Esophagus (tissue), 2 donors: ENCODE measurements at regions not wholly inside any gene's neighbourhood (a gene's known extent, or its start where the extent isn't known, plus 50 kb on each side); places are given as distances from the start of the nearest gene placed in this dataset.

Experiments
- H3K27ac ChIP-seq, 2 donors: one replicate each; pipeline ENCODE4 v1.5.1; 2013; ENCODE audit warnings: low read depth in 2 of 2, mild to moderate bottlenecking in 2 of 2, inconsistent platforms in 1 of 2, low read length in 1 of 2, moderate library complexity in 1 of 2
- H3K27me3 ChIP-seq, 2 donors: one replicate each; pipeline ENCODE4 v1.6.1; 2013; ENCODE audit warnings: low read length in 2 of 2, control low read depth in 1 of 2, mild to moderate bottlenecking in 1 of 2; ENCODE audit not compliant: insufficient read depth in 2 of 2, control insufficient read depth in 1 of 2
- H3K36me3 ChIP-seq, 2 donors: one replicate each; pipeline ENCODE4 v1.6.1; 2013; ENCODE audit warnings: low read length in 1 of 2; ENCODE audit not compliant: control insufficient read depth in 2 of 2, insufficient read depth in 2 of 2
- H3K4me1 ChIP-seq, 2 donors: one replicate each; pipeline ENCODE4 v1.6.1; 2013; ENCODE audit warnings: low read length in 1 of 2; ENCODE audit not compliant: control insufficient read depth in 2 of 2, insufficient read depth in 2 of 2
- H3K4me3 ChIP-seq, 2 donors: one replicate each; pipeline ENCODE4 v1.5.1; 2013; ENCODE audit warnings: low read length in 2 of 2, mild to moderate bottlenecking in 2 of 2, low read depth in 1 of 2, moderate library complexity in 1 of 2
- H3K9me3 ChIP-seq, 2 donors: one replicate each; pipeline ENCODE4 v1.6.1; 2013; ENCODE audit warnings: mild to moderate bottlenecking in 2 of 2, low read depth in 1 of 2, low read length in 1 of 2, moderate library complexity in 1 of 2; ENCODE audit not compliant: control insufficient read depth in 2 of 2, insufficient read depth in 1 of 2
- WGBS, 2 donors: extraction: QIAGEN DNeasy Blood & Tissue Kit; methylation state at CpG; one replicate each; pipeline ENCODE4 v1.1.7; 2013; 5-methylcytosine and 5-hydroxymethylcytosine counted together
- donor health status: healthy with polysubstance abuse.
- donor health status: Bipolar disorder and iron deficiency.

DNA sequence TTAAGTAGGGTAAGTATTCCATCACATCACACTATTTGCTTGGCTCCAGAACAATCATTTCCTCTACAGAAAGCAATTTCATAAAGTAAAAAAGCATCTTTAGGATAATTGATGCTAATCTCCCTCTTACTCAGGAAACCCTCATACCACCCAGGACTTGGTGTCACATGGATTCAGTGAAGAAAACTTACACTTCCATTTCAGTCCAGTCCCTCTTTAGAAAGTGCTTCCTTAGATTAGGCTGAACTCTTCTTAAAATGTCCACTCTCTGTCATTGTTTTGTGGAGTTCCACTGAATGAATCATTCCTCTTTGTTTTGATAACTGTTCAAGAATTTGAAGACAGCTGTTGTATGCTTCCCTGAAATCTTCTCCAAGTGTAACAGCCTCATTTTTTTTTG lies 144.0 kb upstream of the ZNF462 start:
- H3K4me3 ChIP-seq, result no peak overlapping the region
- no peaks in the 10 kb centered on the region for H3K27me3 ChIP-seq
- H3K36me3 ChIP-seq, result no peaks in the 10 kb centered on the region
- no peaks in the 10 kb centered on the region for H3K9me3 ChIP-seq
- no peak overlapping the region for H3K27ac ChIP-seq
- H3K4me1 ChIP-seq, result no peaks in the 10 kb centered on the region

DNA sequence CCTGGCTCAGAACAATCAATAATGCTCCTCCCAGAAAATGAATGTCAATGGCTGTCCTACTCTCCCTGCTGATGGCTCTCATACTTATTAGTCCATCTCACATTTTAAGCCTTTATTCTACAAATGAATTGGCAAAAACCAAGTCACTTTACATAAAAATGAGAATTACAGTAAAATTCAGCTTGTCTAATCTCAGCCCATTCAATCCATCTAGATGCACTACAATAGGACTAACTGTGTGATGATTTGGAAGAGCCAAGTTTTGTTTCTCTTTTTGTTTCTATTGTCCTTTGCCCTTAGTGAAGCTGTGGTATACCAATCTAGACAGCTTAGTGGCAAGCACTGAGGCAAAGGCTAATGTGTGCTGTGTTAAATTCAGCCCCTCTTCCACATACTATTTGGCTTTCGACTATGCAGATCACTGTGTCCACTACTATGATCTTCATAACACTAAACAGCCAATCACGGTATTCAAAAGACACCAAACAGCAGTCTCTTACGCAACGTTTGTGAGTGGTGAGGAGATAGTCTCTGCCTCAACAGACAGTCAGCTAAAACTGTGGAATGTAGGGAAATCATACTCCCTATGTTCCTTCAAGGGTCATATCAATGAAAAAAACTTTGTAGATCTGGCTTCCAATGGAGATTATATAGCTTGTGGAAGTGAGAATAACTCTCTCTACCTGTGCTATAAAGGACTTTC lies 140.8 kb upstream of the ZNF462 start:
- no peaks in the 10 kb centered on the region for H3K4me1 ChIP-seq
- no peaks in the 10 kb centered on the region for H3K9me3 ChIP-seq
- H3K27me3 ChIP-seq, result no peaks in the 10 kb centered on the region
- no peaks in the 10 kb centered on the region for H3K36me3 ChIP-seq
- 87 to 90% methylated on average over 4 of the region's 4 CpGs for WGBS, 2 donors
- H3K4me3 ChIP-seq, result no peak overlapping the region
- no peak overlapping the region for H3K27ac ChIP-seq

DNA sequence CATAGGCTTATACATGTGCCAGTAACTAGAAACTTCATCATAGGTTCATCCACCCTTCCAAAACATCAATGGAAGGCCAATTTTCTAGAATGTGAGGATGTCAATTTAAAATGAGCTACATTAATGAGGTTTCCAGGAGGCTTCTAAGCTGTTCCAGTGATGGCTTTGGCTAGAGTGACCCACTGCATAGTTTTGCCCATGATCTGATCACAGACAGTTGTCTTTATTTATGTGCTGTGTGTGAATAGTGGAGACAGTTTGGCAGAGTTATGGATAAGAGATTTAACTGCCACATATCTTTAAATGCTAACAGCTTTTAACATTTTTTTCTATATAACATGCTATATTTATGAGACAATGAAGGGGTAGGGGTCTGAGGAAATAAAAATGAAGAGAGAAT lies 139.0 kb upstream of the ZNF462 start:
- no peak overlapping the region for H3K4me3 ChIP-seq
- no peaks in the 10 kb centered on the region for H3K4me1 ChIP-seq
- no peak overlapping the region for H3K27ac ChIP-seq
- no peaks in the 10 kb centered on the region for H3K27me3 ChIP-seq
- H3K9me3 ChIP-seq, result no peaks in the 10 kb centered on the region
- H3K36me3 ChIP-seq, result no peaks in the 10 kb centered on the region

DNA sequence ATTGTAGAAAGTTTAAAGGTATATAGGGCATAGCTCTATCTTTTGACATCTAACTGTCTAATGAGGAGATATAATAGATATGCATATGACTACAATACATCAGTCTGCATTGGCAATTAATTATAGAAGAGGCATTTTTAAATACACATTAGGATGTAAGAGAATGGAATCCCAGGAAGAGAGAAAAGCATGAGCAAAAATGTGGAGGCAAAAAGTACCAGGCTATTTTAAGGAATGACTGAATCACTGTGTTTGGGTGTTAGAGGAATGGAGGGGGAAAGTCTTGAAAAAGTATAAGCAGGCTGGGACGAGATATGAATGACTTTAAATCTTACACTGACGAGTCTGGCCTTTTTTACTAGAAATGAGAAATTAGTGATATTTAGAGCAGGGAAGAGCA lies 138.4 kb upstream of the ZNF462 start:
- Histone ChIP-seq H3K36me3 (no peaks in the 10 kb centered on the region), H3K4me1 (no peaks in the 10 kb centered on the region), H3K9me3 (no peaks in the 10 kb centered on the region), H3K27me3 (no peaks in the 10 kb centered on the region), H3K27ac (no peak overlapping the region), H3K4me3 (no peak overlapping the region)
- 78 to 89% methylated on average over 2 of the region's 2 CpGs for WGBS, 2 donors

DNA sequence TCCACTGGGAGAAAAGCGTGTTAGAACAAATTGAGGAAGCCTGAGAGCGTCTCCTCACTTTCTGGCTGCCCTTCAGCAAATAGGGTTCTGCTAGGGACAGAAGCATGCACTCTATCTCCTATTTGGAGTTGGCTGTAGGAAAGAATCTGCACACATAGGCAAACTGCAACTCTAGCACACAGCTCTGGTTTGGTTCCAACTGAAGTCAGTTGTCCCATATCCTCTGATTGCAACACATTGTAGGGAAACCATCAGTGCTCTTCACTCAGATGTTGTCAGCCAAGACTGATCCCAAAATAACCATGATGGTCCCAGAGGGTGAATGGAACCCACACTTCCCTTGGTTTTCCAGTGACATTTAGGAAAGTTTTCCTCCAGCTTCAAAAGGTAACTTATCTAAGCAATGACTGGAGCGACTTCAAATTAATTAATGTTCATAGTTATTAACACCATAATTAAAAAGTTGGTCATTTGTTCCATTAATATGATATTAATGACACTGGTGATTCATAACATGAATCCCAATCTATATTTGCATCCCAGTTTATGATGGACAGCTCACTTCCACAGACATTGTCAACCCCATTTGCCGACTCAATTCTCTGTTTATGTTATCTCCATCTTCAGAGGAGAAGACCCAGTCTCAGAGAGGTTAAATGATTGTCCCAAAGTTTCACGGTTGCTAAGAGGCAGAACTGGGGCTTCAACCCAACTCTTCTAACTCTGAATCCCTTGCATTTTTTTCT lies 136.7 kb upstream of the ZNF462 start:
- WGBS, 2 donors, result 77 to 79% methylated on average over 5 of the region's 5 CpGs
- H3K27ac ChIP-seq, result no peak overlapping the region

DNA sequence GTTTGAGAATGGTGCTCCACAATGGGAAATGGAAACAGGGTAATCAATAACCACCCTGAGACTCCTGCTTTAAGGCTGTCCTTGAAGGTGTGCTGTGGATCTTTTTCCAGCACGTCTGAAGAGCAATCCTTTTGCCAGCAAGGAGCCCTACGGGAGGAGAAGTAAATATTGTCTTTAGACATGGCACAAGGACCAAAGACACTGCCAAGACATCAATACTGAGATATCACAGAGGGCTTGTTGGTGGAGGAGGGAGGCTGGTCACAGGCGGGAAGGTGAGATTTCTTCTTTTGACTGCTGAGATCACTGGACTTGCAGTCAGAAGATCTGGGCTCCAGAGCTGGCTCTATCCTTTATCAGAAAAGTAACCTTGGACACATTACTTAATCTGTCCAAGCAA lies 135.0 kb upstream of the ZNF462 start:
- 58 to 67% methylated on average over 3 of the region's 3 CpGs for WGBS, 2 donors
- H3K27ac ChIP-seq, result no peak overlapping the region
- no peaks in the 10 kb centered on the region for H3K27me3 ChIP-seq
- H3K4me1 ChIP-seq, result no peaks in the 10 kb centered on the region
- no peaks in the 10 kb centered on the region for H3K36me3 ChIP-seq
- H3K4me3 ChIP-seq, result no peak overlapping the region
- no peaks in the 10 kb centered on the region for H3K9me3 ChIP-seq

More for the DNA sequence above, 136.7 kb upstream of the ZNF462 start:
- Histone ChIP-seq H3K27me3 (no peaks in the 10 kb centered on the region), H3K9me3 (no peaks in the 10 kb centered on the region), H3K4me3 (no peak overlapping the region), H3K4me1 (no peaks in the 10 kb centered on the region), H3K36me3 (no peaks in the 10 kb centered on the region)

DNA sequence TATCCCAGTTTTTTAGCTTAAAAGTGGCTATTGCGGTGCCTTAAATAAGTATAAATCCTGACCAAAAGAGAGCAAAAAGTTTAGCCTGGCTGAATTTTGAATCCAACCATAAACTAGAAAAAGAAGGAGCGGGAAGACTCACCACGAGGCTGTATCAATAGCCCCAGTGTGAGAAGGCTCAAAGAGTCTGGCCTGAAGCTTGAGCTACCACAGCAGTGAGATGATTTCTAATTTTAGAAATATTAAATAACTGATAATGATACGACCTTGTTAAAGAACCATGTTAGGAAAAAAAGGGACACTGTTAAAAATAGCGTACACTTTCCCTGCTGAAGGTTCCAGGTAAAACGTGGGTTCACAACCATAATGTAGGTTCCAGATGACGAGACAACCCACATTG lies 134.1 kb upstream of the ZNF462 start:
- no peaks in the 10 kb centered on the region for H3K9me3 ChIP-seq
- H3K4me3 ChIP-seq, result no peak overlapping the region
- no peak overlapping the region for H3K27ac ChIP-seq
- no peaks in the 10 kb centered on the region for H3K27me3 ChIP-seq
- no peaks in the 10 kb centered on the region for H3K36me3 ChIP-seq
- WGBS, 2 donors, result 77 to 87% methylated on average over 7 of the region's 7 CpGs
- no peaks in the 10 kb centered on the region for H3K4me1 ChIP-seq

DNA sequence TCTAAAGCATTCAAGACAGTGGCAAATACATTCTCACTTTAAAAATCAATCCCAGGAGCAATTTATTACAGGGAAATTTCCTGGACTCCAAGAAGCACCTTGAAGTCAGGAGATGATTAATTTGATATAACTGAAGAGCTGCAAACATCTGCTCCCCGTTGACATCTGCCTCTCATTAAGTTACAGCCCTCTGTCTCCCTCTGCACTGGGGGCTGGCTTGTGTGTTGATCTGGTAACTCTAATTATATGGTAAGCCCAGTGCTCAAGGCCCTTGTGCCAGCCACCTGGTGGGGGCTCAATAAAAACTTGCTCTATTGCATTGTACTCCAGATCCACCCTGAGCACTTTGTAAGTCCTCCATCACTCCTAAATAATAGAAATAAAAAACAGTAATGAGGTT lies 131.1 kb upstream of the ZNF462 start:
- Histone ChIP-seq H3K27me3 (no peaks in the 10 kb centered on the region), H3K4me1 (no peaks in the 10 kb centered on the region), H3K36me3 (no peaks in the 10 kb centered on the region), H3K9me3 (no peaks in the 10 kb centered on the region), H3K4me3 (no peak overlapping the region), H3K27ac (no peak overlapping the region)
- 40 to 43% methylated on average over 1 of the region's 1 CpG for WGBS, 2 donors

DNA sequence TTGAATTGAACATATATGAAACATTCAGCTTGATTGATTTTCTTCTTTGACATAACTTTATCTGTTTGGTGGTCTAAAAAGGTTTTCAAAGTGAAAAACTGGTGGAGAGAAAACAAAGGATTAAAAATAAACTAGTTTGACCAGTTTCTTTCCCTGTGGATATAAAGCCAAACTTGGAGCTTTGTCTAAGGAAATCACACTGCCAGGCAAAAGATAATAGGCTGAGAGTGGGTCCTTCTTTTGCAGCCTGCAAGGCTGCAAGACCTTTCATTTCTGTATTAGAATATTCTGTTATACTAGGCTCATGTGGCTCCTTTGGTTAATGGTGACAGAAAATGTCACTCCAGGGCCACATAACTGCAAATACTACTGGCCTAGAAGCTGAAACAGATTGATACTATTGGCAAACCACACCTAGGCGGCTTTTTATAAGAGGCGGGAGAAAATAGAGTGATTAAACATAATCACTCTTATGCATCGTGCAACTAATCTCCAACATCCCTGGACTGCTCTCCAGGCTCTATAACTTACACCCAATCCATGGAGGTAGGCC lies 129.1 kb upstream of the ZNF462 start:
- Histone ChIP-seq H3K36me3 (no peaks in the 10 kb centered on the region), H3K27me3 (no peaks in the 10 kb centered on the region), H3K27ac (no peak overlapping the region), H3K9me3 (no peaks in the 10 kb centered on the region), H3K4me1 (no peaks in the 10 kb centered on the region), H3K4me3 (no peak overlapping the region)
- 60 to 66% methylated on average over 3 of the region's 3 CpGs for WGBS, 2 donors

DNA sequence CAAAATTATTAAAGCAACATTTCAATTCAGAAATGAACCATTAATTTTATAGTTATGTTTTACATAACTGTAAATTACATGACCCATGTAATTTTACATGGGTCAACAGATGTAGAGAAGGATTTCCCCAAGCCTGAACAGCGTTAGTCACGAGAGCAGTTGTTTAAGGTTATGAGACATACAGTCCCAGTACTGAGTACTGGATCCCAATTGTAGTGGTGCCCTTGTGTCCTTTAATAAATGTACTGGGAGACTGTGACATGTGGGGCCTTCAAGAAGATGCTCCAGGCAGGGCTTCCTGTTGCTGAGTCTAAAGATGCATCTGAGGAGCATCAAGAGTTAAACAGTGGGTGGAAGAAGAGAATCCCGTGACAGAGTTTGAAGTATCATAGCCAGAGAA lies 125.5 kb upstream of the ZNF462 start:
- Histone ChIP-seq H3K36me3 (no peaks in the 10 kb centered on the region), H3K9me3 (no peaks in the 10 kb centered on the region), H3K27ac (no peak overlapping the region), H3K27me3 (no peaks in the 10 kb centered on the region), H3K4me1 (no peaks in the 10 kb centered on the region), H3K4me3 (no peak overlapping the region)
- 84 to 85% methylated on average over 3 of the region's 3 CpGs for WGBS, 2 donors
